Nephron progenitor cell (in vitro differentiated cells): ENCODE measurements at regions not wholly inside any gene's neighbourhood (a gene's known extent, or its start where the extent isn't known, plus 50 kb on each side); places are given as distances from the start of the nearest gene placed in this dataset.

ENCODE experiments used
- DNase-seq: peaks from one replicate; pipeline ENCODE4 v3.0.0; 2021
- H3K27ac Mint-ChIP-seq: 2 replicates; pipeline ENCODE4 v1.8.0; 2021; ENCODE audit warnings: mild to moderate bottlenecking, moderate library complexity, mixed read lengths
- H3K27me3 Mint-ChIP-seq: 2 replicates; pipeline ENCODE4 v1.8.0; 2021; ENCODE audit warnings: mild to moderate bottlenecking, low read depth, mixed read lengths; ENCODE audit not compliant: poor library complexity
- H3K36me3 Mint-ChIP-seq: 2 replicates; pipeline ENCODE4 v1.8.0; 2021; ENCODE audit warnings: low read depth, mixed read lengths
- H3K4me1 Mint-ChIP-seq: 2 replicates; pipeline ENCODE4 v1.8.0; 2021; ENCODE audit warnings: mixed read lengths
- H3K4me3 Mint-ChIP-seq: 2 replicates; pipeline ENCODE4 v1.8.0; 2021; ENCODE audit warnings: mild to moderate bottlenecking, moderate library complexity, mixed read lengths
- H3K9me3 Mint-ChIP-seq: 2 replicates; pipeline ENCODE4 v1.8.0; 2021; ENCODE audit warnings: mild to moderate bottlenecking, moderate library complexity, mixed read lengths
- TF ChIP-seq, protein P1 (sequence below): fragments of 200-600 bp; sonication (generic); IDR thresholded peaks from 2 replicates; pipeline ENCODE4 v1.5.0; 2021; ENCODE audit warnings: antibody characterized with exemption

GRCh38 chr5:39826051-39826450 is 401.3 kb upstream of the DAB2 start:
- Mint-ChIP-seq H3K4me1 (no peaks in the 10 kb centered on the region), H3K27me3 (no peaks in the 10 kb centered on the region), H3K4me3 (no peak overlapping the region), H3K27ac (no peak overlapping the region), H3K9me3 (no peaks in the 10 kb centered on the region), H3K36me3 (no peaks in the 10 kb centered on the region)
- TF ChIP-seq, protein P1, sequence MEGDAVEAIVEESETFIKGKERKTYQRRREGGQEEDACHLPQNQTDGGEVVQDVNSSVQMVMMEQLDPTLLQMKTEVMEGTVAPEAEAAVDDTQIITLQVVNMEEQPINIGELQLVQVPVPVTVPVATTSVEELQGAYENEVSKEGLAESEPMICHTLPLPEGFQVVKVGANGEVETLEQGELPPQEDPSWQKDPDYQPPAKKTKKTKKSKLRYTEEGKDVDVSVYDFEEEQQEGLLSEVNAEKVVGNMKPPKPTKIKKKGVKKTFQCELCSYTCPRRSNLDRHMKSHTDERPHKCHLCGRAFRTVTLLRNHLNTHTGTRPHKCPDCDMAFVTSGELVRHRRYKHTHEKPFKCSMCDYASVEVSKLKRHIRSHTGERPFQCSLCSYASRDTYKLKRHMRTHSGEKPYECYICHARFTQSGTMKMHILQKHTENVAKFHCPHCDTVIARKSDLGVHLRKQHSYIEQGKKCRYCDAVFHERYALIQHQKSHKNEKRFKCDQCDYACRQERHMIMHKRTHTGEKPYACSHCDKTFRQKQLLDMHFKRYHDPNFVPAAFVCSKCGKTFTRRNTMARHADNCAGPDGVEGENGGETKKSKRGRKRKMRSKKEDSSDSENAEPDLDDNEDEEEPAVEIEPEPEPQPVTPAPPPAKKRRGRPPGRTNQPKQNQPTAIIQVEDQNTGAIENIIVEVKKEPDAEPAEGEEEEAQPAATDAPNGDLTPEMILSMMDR, result no peak
- no peak for DNase-seq

- Mint-ChIP-seq H3K9me3 (no peaks in the 10 kb centered on the region), H3K27ac (no peak overlapping the region), H3K36me3 (no peaks in the 10 kb centered on the region), H3K4me3 (no peak overlapping the region), H3K4me1 (no peaks in the 10 kb centered on the region), H3K27me3 (no peaks in the 10 kb centered on the region)
- no peak for DNase-seq
- TF ChIP-seq, protein P1, result no peak
Observed at GRCh38 chr5:39825301-39825700, 400.5 kb upstream of the DAB2 start.

GRCh38 chr5:39822020-39822419 is 397.2 kb upstream of the DAB2 start:
- Mint-ChIP-seq H3K36me3 (no peaks in the 10 kb centered on the region), H3K27me3 (peaks cover 3% of the 10 kb centered on the region), H3K9me3 (no peaks in the 10 kb centered on the region), H3K4me1 (no peaks in the 10 kb centered on the region), H3K27ac (no peak overlapping the region), H3K4me3 (no peak overlapping the region)
- no peak for DNase-seq
- TF ChIP-seq, protein P1, result no peak

DNA sequence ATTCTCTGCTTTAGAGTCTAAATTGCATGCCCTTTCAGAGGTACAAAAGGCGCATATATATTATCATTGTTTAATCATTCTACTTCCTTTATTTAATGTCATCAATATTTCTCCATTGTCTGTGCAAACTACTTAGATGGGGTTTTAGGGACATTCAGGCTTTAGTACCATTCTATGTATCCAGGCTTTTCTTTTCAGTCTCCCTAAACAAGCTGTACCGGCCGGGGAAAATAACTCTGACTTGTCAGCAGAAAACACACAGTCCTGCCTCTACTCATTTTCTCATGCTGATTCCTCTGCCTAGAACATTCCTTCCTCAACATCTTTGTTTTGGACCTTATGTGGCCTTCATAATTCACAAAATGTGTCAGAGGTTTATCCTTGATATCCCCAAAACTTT is 392.1 kb upstream of the DAB2 start:
- H3K36me3 Mint-ChIP-seq, result no peaks in the 10 kb centered on the region
- TF ChIP-seq, protein P1, result no peak
- H3K4me1 Mint-ChIP-seq, result no peaks in the 10 kb centered on the region
- H3K9me3 Mint-ChIP-seq, result no peaks in the 10 kb centered on the region
- no peak overlapping the region for H3K27ac Mint-ChIP-seq
- H3K27me3 Mint-ChIP-seq, result peaks cover 3% of the 10 kb centered on the region
- DNase-seq, result no peak
- no peak overlapping the region for H3K4me3 Mint-ChIP-seq

DNA sequence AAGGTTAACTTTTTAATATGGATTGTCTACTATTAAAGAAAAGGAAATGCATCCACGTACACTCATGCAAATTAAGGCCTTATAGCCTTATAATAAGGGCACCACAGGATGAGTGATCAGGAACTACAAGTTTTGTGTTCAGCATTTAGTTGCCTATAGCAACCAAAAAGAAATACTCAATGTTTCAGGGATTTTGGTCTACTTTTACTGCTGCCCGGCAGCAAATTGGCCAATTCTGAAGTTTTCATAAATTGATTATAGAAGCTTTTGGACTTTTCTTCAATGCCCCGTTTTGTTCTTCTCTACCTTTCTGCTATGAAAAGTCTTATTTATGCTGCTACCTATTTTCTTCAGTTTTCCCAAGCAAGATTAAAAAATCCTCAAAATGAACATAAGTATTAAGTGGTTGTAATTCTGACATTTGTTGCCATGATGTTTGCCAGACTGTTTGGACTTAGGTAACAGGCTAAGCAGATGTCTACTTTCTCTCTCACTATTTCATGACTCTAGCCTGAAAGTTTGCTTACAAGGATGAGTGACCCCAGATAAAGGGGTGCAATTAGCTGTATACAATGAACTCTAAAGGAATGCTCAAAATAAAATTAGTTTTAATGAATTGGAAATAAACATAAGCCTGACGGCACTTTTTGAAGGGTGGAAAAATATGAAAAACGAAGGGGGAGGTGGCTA is 391.5 kb upstream of the DAB2 start:
- TF ChIP-seq, protein P1, result no peak
- DNase-seq, result no peak
- no peaks in the 10 kb centered on the region for H3K36me3 Mint-ChIP-seq
- H3K9me3 Mint-ChIP-seq, result no peaks in the 10 kb centered on the region
- peaks cover 3% of the 10 kb centered on the region for H3K27me3 Mint-ChIP-seq
- no peak overlapping the region for H3K4me3 Mint-ChIP-seq
- H3K4me1 Mint-ChIP-seq, result no peaks in the 10 kb centered on the region
- H3K27ac Mint-ChIP-seq, result no peak overlapping the region

- no peaks in the 10 kb centered on the region for H3K36me3 Mint-ChIP-seq
- TF ChIP-seq, protein P1, result no peak
- peaks cover 3% of the 10 kb centered on the region for H3K27me3 Mint-ChIP-seq
- no peaks in the 10 kb centered on the region for H3K4me1 Mint-ChIP-seq
- no peak overlapping the region for H3K4me3 Mint-ChIP-seq
- no peak for DNase-seq
- no peaks in the 10 kb centered on the region for H3K9me3 Mint-ChIP-seq
- no peak overlapping the region for H3K27ac Mint-ChIP-seq
Observed at GRCh38 chr5:39815711-39816110, 390.9 kb upstream of the DAB2 start.
